ENCODE measurements at regions not wholly inside any gene's neighbourhood (a gene's known extent, or its start where the extent isn't known, plus 50 kb on each side); places are given as distances from the start of the nearest gene placed in this dataset.

GRCh38 chr12:85641796-85642195 lies 194.4 kb downstream of the RASSF9 start:
- H3K4me3 ChIP-seq (ENCODE audit: insufficient read depth, low read depth, low read length), result no peak overlapping the region
- DNase-seq, result no peak
- H3K27me3 ChIP-seq (ENCODE audit: control insufficient read depth, insufficient read depth, low read length), result no peaks in the 10 kb centered on the region
- no peaks in the 10 kb centered on the region for H3K36me3 ChIP-seq (replicated peaks; ENCODE audit: control insufficient read depth, insufficient read depth, low read length)

GRCh38 chr12:85642288-85642687 lies 193.9 kb downstream of the RASSF9 start:
- Histone ChIP-seq H3K27me3 (ENCODE audit: control insufficient read depth, insufficient read depth, low read length) (no peaks in the 10 kb centered on the region), H3K36me3 (replicated peaks; ENCODE audit: control insufficient read depth, insufficient read depth, low read length) (no peaks in the 10 kb centered on the region)
- DNase-seq, result no peak

GRCh38 chr12:85642808-85643207 lies 193.4 kb downstream of the RASSF9 start:
- Histone ChIP-seq H3K4me3 (ENCODE audit: insufficient read depth, low read depth, low read length) (no peak overlapping the region), H3K36me3 (replicated peaks; ENCODE audit: control insufficient read depth, insufficient read depth, low read length) (no peaks in the 10 kb centered on the region), H3K27me3 (ENCODE audit: control insufficient read depth, insufficient read depth, low read length) (no peaks in the 10 kb centered on the region)
- no peak for DNase-seq

More at GRCh38 chr12:85642288-85642687, 193.9 kb downstream of the RASSF9 start:
- H3K4me3 ChIP-seq (ENCODE audit: insufficient read depth, low read depth, low read length), result no peak overlapping the region

- DNase-seq, result no peak
- H3K36me3 ChIP-seq (replicated peaks; ENCODE audit: control insufficient read depth, insufficient read depth, low read length), result no peaks in the 10 kb centered on the region
- H3K27me3 ChIP-seq (ENCODE audit: control insufficient read depth, insufficient read depth, low read length), result no peaks in the 10 kb centered on the region
- H3K4me3 ChIP-seq (ENCODE audit: insufficient read depth, low read depth, low read length), result no peak overlapping the region
These were observed 191.7 kb downstream of the RASSF9 start for GRCh38 chr12:85644508-85644907.

GRCh38 chr12:85653731-85654455 lies 182.3 kb downstream of the RASSF9 start:
- Histone ChIP-seq H3K36me3 (replicated peaks; ENCODE audit: control insufficient read depth, insufficient read depth, low read length) (no peaks in the 10 kb centered on the region), H3K27me3 (ENCODE audit: control insufficient read depth, insufficient read depth, low read length) (no peaks in the 10 kb centered on the region), H3K4me3 (ENCODE audit: insufficient read depth, low read depth, low read length) (no peak overlapping the region)
- no peak for DNase-seq

- H3K4me3 ChIP-seq (ENCODE audit: insufficient read depth, low read depth, low read length), result no peak overlapping the region
- H3K27me3 ChIP-seq (ENCODE audit: control insufficient read depth, insufficient read depth, low read length), result no peaks in the 10 kb centered on the region
- H3K36me3 ChIP-seq (replicated peaks; ENCODE audit: control insufficient read depth, insufficient read depth, low read length), result no peaks in the 10 kb centered on the region
- DNase-seq, result no peak
These were observed 181.8 kb downstream of the RASSF9 start for GRCh38 chr12:85654456-85654840.

GRCh38 chr12:85656561-85656960 lies 179.6 kb downstream of the RASSF9 start:
- Histone ChIP-seq H3K36me3 (replicated peaks; ENCODE audit: control insufficient read depth, insufficient read depth, low read length) (no peaks in the 10 kb centered on the region), H3K4me3 (ENCODE audit: insufficient read depth, low read depth, low read length) (no peak overlapping the region), H3K27me3 (ENCODE audit: control insufficient read depth, insufficient read depth, low read length) (no peaks in the 10 kb centered on the region)
- DNase-seq, result no peak

- no peak for DNase-seq
These were observed 179.0 kb downstream of the RASSF9 start for GRCh38 chr12:85657251-85657650.

GRCh38 chr12:85657836-85658630 lies 178.2 kb downstream of the RASSF9 start:
- no peaks in the 10 kb centered on the region for H3K27me3 ChIP-seq (ENCODE audit: control insufficient read depth, insufficient read depth, low read length)
- DNase-seq, result no peak
- H3K36me3 ChIP-seq (replicated peaks; ENCODE audit: control insufficient read depth, insufficient read depth, low read length), result no peaks in the 10 kb centered on the region
- H3K4me3 ChIP-seq (ENCODE audit: insufficient read depth, low read depth, low read length), result no peak overlapping the region

More at GRCh38 chr12:85657251-85657650, 179.0 kb downstream of the RASSF9 start:
- Histone ChIP-seq H3K27me3 (ENCODE audit: control insufficient read depth, insufficient read depth, low read length) (no peaks in the 10 kb centered on the region), H3K36me3 (replicated peaks; ENCODE audit: control insufficient read depth, insufficient read depth, low read length) (no peaks in the 10 kb centered on the region), H3K4me3 (ENCODE audit: insufficient read depth, low read depth, low read length) (no peak overlapping the region)

- DNase-seq, result no peak
- Histone ChIP-seq H3K36me3 (replicated peaks; ENCODE audit: control insufficient read depth, insufficient read depth, low read length) (no peaks in the 10 kb centered on the region), H3K4me3 (ENCODE audit: insufficient read depth, low read depth, low read length) (no peak overlapping the region), H3K27me3 (ENCODE audit: control insufficient read depth, insufficient read depth, low read length) (no peaks in the 10 kb centered on the region)
These were observed 176.3 kb downstream of the RASSF9 start for GRCh38 chr12:85659754-85660530.

- no peaks in the 10 kb centered on the region for H3K36me3 ChIP-seq (replicated peaks; ENCODE audit: control insufficient read depth, insufficient read depth, low read length)
- no peak for DNase-seq
- no peak overlapping the region for H3K4me3 ChIP-seq (ENCODE audit: insufficient read depth, low read depth, low read length)
- no peaks in the 10 kb centered on the region for H3K27me3 ChIP-seq (ENCODE audit: control insufficient read depth, insufficient read depth, low read length)
These were observed 174.6 kb downstream of the RASSF9 start for GRCh38 chr12:85661461-85662206.

GRCh38 chr12:85662207-85662602 lies 174.0 kb downstream of the RASSF9 start:
- Histone ChIP-seq H3K27me3 (ENCODE audit: control insufficient read depth, insufficient read depth, low read length) (no peaks in the 10 kb centered on the region), H3K4me3 (ENCODE audit: insufficient read depth, low read depth, low read length) (no peak overlapping the region), H3K36me3 (replicated peaks; ENCODE audit: control insufficient read depth, insufficient read depth, low read length) (no peaks in the 10 kb centered on the region)
- no peak for DNase-seq

- Histone ChIP-seq H3K4me3 (ENCODE audit: insufficient read depth, low read depth, low read length) (no peak overlapping the region), H3K36me3 (replicated peaks; ENCODE audit: control insufficient read depth, insufficient read depth, low read length) (no peaks in the 10 kb centered on the region), H3K27me3 (ENCODE audit: control insufficient read depth, insufficient read depth, low read length) (no peaks in the 10 kb centered on the region)
- no peak for DNase-seq
These were observed 172.6 kb downstream of the RASSF9 start for GRCh38 chr12:85663631-85664030.

- Histone ChIP-seq H3K4me3 (ENCODE audit: insufficient read depth, low read depth, low read length) (no peak overlapping the region), H3K36me3 (replicated peaks; ENCODE audit: control insufficient read depth, insufficient read depth, low read length) (no peaks in the 10 kb centered on the region), H3K27me3 (ENCODE audit: control insufficient read depth, insufficient read depth, low read length) (no peaks in the 10 kb centered on the region)
- no peak for DNase-seq
These were observed 171.8 kb downstream of the RASSF9 start for GRCh38 chr12:85664429-85664828.

Data from H7 (cell line).